GM19324 (cell line): ENCODE measurements at regions not wholly inside any gene's neighbourhood (a gene's known extent, or its start where the extent isn't known, plus 50 kb on each side); places are given as distances from the start of the nearest gene placed in this dataset.

ENCODE experiments used
- ATAC-seq: cut with Tn5 transposase; IDR thresholded peaks from one replicate; pipeline ENCODE4 v1.9.1; 2021; ENCODE audit warnings: mild to moderate bottlenecking, moderate library complexity; ENCODE audit not compliant: unreplicated experiment, low FRiP score

DNA sequence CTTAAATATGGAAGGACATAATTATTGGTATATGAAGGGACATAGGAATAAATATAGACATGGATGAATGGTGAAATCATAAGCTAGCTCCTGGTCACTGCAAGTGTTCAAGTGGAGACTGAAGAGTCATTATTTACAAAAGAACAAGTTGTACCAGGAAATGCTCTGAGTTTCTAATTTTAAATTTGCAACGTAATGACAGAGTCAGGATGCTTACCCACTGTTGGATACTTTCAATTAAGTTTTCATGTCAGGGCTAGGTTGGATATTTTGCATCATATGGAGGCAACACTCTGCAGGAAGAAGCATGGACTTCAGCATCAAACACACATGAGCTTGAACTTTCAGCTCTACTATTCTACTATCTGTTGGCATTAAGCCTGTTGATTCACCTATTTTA, 499.6 kb upstream of the C1orf87 start:
- no peak for ATAC-seq

DNA sequence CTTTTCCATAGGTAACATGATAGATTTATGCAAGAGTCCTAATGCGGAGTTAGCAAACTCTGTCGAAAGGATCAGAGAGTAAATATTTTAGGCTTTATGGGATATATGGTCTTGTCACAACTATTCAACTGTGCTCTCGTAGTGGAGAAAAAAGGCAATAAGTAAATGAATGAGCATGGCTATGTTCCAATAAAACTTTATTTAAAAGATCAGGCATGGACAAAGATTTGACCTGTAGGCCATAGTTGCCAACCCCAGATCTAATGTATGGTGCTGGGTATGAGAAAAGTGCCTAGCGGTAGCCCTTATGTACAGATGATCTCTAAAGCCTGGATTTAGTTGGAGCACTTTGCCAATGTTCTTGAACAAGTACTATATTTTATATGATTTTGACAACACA, 498.8 kb upstream of the C1orf87 start:
- no peak for ATAC-seq

DNA sequence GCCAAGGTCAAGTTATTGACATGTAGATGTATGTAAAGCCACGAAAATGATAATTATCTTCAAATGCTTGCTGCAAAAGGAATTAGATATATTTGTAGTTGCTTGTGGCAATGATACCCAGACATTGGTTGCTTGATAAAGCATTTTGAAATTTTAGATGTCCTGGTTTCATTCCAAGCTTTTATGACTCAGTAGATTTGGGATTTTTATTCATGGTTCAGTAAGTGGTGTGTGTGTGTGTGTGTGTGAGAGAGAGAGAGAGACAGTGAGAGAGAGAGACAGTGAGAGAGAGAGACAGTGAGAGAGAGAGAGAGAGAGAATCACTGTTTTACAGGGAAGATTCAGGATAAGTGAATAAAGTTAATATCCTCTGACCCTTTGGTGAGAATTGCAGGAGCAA, 498.2 kb upstream of the C1orf87 start:
- no peak for ATAC-seq

DNA sequence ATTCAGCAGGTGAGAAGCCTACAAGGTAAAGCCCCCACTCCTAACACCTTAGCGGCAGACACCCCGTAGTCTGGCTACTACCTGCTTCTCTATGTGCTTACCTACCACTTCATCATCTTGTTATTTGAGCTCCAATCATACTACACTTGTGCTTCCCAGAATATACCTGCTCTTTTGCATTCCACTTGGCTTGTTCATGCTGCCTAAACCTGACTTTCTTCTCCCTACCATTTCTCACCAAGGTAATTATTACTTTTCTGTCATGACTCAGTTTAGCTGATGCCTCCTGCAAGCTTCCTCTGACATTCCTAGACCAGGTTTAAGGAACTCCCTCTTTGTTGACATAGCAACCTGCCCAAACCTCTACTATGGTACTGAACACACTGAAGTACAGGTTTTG, 495.6 kb upstream of the C1orf87 start:
- no peak for ATAC-seq

DNA sequence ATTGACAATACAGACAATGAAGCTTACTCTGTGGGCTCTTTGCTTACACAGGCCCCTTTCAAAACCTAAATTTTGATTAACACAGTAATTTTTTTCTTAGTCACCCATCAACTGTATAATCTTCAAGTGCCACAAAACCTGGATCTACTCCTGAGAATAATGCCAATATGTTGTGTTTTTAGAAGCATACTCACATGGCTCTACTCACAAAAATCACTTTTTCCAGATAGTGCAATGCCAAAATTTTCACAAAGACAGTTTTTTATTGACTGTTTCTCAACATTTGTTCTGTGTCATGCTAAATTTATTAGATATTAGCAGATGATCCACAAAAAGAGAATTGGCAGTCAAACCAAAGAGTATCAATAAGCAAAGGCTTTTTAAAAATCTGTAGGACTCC, 493.7 kb upstream of the C1orf87 start:
- no peak for ATAC-seq

DNA sequence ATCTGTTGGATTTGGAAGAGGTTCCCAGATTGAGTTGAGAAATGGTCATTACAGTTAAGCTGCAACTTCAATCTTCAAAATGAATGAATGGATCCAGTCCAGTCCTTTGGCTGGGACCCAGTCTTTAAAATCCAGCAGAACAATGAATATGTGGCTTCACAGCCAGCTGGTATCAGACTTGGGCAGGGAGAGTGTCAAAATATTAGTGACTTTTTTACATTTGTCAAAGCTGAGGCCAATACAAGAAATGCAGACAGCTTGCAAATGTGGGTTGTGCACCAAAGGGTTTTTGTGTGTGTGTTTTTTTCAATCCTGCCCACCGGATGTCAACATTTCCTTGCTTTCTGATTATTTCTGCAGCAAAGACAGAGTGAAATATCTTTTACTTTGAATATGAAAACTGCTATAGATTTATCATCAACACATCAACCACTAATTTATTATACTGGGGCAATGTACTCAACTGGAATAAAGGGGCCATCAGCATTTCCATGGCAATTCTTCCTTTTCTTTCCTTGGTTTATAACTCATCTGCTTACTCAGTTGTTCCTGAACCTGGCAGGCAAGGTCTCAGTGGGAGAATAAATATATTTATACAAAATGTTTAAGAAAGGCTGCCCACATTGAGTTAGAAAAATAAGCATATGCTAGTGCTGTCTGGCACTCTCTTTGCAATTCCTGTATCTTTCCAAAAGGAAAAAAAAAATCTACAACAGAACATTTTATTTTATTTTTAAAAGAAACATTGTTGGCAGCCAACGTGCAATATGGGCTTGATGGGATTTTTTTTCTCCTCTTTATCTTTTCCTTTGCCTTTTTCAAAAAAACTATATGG, 491.6 kb upstream of the C1orf87 start:
- ATAC-seq: no peak

DNA sequence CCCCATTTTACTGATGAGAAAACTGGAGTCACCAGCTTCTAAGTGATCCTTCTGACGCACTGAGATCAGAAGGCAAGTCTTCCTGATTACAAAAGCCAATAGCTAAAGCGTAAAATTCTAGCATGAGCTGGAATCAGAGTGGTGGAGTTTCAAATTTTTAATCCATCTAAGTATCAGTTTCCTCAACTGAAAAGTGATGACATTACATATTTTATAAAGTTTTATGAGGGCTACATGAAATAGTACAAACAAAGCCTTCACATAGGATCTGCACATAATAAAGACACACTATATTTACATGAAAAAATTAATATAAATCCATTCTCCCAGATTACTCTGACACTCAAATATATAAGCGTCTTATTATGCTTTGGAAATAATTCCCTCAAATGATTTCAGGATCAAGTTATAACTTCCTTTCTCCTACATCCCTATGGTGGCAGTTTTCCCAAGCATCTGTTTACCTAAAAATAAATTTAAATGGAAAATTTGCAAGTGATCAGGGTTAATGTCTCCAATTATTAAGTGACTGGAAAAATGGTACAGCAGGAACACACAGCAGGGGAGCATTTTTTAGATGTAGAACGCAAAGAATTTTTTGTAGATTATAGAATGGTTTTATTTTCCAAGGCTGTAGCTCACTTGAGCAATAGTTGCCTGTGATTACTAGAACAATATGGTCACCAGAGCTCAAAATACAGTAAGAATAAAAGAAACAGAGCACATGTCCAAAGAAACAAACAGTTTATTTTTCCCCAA, 490.4 kb upstream of the C1orf87 start:
- ATAC-seq: no peak

DNA sequence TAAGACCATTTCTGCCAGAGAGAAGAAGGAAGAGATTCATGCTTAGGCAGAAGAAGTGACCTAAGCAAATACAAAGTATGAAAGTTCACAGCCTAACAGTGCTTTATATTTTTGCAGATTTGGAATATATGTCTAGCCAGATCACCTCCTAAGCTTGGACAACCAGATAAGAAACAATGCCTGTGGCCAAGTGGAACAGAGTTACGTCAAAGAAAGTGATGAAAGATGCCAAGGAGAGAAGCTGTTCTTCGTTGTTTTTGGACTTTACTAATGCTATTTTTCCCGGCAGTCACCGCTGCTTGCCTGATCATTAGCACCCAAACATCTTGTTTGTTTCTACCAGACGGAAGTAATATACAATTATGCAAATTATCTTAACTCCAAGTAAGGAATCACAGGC, 489.2 kb upstream of the C1orf87 start:
- no peak for ATAC-seq

DNA sequence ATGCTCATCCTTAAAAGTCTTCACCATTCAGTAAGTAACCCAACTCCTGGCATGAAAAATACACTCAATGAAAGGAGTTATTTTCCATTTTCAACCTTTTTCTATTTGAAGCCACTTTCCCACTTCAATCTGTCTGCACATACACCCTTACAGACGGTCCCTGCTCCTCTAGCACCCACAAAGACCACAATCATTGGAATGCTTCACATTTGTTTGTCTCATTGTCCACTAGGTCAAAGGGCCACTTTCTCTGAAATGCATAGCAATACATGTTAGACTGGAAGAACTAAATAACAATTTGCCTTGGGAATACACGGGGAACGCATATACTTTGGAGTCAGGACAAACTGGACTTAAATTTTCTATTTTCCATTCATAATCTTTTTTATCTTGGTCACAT, 487.1 kb upstream of the C1orf87 start:
- no peak for ATAC-seq

DNA sequence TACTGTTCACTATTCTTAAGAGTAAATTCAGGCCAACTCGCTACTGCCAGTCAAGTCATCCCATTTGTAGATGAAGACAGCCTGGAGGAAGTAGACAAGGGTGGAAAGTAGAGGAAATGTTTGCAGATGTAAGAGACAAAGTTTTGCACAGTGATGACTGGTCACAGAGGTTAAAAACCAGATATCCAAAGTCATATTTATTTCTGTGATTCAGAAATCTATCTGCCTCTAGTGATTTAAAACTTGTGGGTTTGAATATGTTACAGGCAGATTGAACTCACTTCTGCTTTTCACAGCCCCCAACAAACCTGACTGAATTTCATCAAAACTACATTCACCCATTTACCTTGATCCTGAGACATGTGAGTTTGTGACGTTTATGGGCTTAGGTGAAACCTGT, 484.7 kb upstream of the C1orf87 start:
- ATAC-seq: no peak

DNA sequence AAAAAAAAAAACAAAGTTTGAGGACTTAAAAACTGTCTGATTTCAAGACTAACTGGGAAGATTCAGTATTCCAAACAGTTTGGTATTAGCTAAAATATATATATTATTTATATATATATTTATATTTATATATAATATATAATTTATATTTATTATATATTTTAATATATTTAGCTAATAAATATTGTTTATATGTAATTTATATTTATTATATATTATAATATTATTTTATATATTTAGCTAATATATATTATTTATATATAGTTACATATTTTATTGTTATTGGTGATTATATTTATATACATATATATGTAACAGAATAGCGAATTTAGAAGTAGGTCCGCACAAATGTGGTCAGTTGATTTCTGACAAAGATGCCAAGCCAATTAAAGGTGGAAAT, 480.2 kb upstream of the C1orf87 start:
- no peak for ATAC-seq

DNA sequence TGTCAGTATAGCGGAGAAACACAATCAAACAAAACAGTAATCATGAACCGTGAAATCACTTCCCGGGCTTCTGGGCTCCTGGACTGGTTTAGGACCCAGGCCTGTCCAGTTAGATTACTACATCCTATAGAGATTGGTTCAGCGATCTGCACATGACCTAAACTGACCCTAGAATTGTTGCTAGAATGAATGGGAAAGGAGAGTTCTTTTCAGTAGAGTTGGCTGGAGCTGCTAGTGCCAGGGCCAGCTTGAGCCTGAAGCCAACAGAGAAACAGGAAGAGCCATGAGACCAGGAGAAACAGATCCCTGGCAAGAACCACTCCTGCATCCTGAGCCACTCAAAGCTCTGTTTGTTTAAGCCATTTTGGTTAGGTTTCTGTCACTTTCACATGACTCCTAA, 474.3 kb upstream of the C1orf87 start:
- ATAC-seq: no peak

DNA sequence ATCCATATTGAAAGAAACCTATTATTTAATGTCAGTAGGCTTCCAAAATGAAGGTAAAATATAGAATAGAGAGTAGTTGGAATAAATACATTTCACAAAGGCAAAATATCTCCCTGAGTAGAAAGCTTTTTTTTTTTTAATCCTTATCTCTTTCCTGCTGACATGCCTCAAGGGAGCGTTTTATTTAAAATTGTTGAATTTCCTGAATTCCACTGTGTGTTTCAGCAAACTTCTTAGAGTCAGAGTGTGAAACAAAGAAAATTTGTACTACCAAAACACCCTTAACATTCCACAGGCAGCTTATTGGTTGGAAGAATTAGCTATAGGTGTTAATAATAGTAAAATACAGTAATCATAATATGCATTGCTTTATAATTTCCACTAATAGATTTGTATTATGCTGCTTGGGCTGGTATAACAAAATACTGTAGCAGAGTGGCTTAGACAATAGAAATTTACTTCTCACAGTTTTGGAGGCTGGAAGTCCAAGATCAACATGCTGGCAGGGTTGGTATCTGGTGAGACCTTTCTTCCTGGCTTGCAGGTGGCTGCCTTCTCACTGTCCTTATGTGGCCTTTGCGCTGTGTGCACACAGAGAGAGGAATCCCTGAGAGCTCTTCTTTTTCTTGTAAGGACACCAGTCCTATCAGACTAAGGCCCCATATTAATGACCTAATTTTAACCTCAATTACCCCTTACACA, 468.4 kb upstream of the C1orf87 start:
- ATAC-seq: no peak

DNA sequence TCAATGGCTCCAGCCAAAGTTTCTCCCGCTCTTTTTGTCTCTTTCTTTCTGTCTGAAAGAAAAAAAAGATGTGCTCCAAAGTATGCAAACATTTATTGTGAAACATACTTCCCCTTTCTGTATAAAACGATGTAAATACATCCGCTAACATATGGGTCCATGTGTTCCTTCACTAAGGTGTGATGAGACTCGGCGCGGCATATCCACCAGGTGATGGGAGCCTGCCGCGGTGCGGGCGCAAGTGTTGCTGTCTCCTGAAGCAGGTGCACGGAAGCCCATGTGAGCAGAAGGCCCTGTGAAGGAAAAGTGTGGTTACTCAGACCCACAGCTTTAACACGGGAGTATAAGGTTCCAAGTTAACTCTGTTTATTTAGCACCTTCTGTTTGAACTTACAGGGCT, 466.6 kb upstream of the C1orf87 start:
- no peak for ATAC-seq

DNA sequence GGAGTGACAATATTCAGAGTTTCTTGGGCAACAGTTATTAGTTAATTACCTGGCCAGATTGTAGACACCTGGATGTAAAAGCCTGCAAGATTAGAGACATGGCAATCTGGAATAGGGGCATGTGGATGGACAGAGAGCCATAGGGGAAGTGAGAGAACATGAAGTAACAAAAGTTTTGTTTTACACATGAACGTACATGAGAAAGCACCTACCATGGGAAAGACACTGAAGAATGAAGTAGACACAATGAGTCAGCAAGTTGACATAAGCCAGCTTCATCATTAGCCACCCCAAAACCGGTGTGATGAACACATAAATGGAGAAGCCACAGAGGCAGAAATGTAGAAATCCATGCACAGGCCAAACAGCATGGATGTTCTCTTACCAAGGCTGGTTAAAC, 462.1 kb upstream of the C1orf87 start:
- no peak for ATAC-seq

DNA sequence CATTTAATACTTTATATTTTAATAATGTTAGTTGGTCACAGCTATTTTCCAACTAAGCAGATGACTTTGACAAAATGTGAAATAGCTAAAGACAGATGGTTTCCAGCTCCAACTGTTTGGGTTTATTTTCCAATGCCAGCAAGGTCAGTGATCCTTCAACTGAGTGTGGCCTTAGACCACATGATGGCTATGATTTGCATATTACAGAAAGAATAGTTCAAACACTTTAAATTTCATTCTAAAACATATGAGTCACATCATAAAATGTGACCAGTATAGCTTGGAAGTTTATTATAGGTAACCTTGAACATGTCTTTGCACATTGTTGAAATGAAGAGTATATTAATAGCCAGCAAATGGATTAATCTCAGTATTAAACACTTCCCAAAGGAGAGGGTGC, 454.0 kb upstream of the C1orf87 start:
- no peak for ATAC-seq

DNA sequence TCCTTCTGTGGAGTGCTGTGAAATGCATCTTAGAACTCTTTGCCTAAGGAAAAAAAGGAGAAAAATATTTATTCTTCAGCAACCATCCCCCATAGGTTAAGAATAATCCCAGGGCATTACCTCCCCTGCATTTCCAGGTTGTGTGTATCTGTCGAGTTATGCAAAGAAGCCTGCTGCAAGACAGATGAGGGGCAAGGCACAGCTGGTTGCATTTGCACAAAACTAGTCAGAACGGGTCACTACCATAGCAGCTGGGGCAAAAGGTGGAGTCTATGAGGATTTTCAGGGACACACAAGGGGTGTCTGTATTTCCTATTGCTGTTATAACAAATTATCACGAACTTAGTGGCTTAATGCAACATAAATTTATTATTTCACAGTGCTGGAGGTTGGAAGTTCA, 443.4 kb upstream of the C1orf87 start:
- no peak for ATAC-seq

DNA sequence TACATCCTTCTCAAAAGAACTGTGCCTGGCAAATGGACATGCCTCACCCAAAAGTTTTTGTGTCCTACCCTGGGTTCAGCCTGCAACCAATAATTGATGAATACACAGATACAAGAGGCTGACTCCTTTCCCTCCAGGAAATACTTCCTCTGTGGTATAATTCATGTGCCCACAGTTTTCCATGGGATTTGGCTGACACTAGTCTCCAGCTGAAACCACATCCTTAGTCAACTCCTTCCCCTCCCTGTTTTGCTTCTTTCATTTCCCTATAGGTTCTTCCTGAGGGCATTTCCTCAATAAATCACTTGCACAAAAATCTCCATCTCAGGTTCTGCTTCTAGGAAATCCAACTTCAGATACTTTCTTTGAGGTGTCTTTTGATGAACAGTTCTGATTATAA, 436.6 kb upstream of the C1orf87 start:
- no peak for ATAC-seq

DNA sequence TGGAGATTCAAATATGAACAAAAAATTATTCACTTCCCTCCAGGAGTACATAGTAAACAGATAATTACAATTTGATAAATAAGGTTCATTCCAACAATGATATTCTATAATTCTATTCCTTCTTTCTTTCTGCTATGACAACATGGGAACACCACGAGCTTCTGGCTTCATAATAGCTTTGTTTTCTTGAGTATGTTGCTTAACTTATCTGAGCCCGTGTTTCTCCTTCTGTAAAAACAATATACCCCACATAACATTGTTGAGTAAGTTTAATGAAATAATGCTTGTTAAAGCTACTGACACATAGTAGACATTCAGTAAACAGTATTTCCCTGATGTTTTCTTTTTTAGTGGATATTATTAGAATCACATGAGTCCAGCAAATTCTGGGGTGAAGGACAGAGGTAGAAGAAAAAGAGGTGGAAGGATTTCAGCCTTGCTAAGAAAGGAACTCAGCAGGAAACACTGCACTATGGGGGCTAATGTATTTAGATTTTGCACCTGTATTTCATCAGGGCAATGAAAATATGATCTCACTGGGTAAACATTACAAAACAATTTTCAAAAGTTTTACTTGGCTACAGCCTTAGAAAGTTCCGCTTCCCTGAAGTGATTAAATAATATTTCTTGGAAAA, 430.8 kb upstream of the C1orf87 start:
- no peak for ATAC-seq

DNA sequence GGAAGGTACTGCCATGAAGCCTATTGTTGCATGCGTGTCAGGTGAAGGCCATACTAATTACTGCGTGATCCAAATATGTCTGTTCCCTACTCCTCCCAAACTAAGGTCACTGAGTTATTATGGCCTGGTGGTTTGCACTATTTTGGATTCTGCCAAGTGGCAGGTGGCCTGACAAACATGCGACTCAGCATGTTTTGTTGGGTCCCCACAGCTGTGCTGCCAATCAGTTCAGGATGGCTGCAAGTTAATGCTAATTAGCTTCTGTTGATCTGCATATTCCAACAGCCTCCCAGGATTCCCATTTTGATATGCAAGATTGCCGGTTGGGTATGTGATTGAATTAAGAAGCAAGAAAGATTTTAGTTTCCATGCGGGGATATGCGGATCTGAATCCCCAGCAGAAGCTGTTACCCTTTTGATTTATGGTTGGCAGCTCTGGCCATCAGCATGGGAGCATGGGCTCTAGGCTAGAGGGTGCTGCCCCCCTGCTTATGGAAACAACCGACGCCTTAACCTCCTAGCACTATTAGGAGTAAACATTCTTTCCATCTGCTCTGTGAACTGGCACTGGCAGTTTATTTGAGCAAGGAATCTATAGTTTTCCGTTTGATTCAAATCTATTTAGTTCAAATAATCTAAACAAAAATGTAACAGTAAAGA, 429.8 kb upstream of the C1orf87 start:
- no peak for ATAC-seq

DNA sequence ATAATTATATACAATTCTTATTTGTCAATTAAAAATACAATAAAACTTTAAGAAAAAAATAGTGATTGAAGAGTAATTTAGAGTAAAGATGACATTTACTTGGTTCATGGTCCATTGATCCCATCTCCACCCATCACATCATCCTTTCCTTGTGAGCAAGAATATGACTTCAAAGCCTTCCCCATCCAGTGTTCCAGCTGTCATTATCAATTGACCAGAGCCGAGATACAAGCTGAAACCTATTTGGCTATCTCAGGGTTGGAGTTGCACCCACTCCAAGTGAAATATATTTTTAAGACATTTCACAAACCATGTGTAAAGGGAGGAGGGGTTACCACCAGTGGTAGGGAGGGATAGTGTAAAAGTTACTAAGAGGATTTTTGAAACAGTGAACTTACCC, 428.9 kb upstream of the C1orf87 start:
- no peak for ATAC-seq
